ENCODE measurements at regions not wholly inside any gene's neighbourhood (a gene's known extent, or its start where the extent isn't known, plus 50 kb on each side); places are given as distances from the start of the nearest gene placed in this dataset.

- TF ChIP-seq CTCF (IDR thresholded peaks at IDR 0.05) (no peak), POLR2A (IDR thresholded peaks at IDR 0.05; ENCODE audit: low read depth) (no peak), POLR2AphosphoS5 (IDR thresholded peaks at IDR 0.05) (peak in 1 of 2 donors; percentile 62)
Measured at GRCh38 chr3:178131801-178132200, 404.4 kb upstream of the KCNMB2 start.
